ENCODE measurements at regions not wholly inside any gene's neighbourhood (a gene's known extent, or its start where the extent isn't known, plus 50 kb on each side); places are given as distances from the start of the nearest gene placed in this dataset.

DNA sequence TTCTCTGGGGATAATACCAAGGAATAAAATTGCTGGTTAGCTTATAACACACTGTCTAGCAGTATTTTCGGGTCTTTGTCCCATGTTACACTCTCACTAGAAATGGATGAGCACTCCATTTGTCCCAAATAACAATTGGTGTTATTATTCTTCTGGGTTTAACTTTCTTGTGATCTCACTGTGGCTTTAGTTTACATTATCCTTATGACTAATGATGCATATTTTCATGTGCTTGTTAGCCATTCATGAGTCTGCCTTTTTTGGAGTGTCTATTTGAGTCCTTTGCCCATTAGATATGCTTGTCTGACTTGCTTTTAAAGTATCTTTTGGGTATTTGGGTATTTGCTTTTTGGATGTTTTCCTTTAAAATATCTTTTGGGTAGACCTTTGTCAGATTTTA is 372.9 kb upstream of the TENM3 start:
- TF ChIP-seq POLR2A (IDR thresholded peaks at IDR 0.05; ENCODE audit: low read depth): no peak
- TF ChIP-seq, protein P1, sequence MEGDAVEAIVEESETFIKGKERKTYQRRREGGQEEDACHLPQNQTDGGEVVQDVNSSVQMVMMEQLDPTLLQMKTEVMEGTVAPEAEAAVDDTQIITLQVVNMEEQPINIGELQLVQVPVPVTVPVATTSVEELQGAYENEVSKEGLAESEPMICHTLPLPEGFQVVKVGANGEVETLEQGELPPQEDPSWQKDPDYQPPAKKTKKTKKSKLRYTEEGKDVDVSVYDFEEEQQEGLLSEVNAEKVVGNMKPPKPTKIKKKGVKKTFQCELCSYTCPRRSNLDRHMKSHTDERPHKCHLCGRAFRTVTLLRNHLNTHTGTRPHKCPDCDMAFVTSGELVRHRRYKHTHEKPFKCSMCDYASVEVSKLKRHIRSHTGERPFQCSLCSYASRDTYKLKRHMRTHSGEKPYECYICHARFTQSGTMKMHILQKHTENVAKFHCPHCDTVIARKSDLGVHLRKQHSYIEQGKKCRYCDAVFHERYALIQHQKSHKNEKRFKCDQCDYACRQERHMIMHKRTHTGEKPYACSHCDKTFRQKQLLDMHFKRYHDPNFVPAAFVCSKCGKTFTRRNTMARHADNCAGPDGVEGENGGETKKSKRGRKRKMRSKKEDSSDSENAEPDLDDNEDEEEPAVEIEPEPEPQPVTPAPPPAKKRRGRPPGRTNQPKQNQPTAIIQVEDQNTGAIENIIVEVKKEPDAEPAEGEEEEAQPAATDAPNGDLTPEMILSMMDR (IDR thresholded peaks at IDR 0.05): no peak

All from esophagus muscularis mucosa (tissue), 3 donors.